HepG2 (cell line): ENCODE measurements at regions not wholly inside any gene's neighbourhood (a gene's known extent, or its start where the extent isn't known, plus 50 kb on each side); places are given as distances from the start of the nearest gene placed in this dataset.

Experiments used
- BHLHE40 ChIP-seq: IDR thresholded peaks from 2 replicates; pipeline ENCODE4 v1.6.1; 2011; ENCODE audit warnings: low read length, improper control_type of control experiment
- CEBPZ ChIP-seq: IDR thresholded peaks from 2 replicates; pipeline ENCODE4 v1.6.1; 2012; ENCODE audit warnings: low read length, improper control_type of control experiment
- IKZF4 ChIP-seq: sonication (generic); formaldehyde crosslinking; IDR thresholded peaks from 2 replicates; pipeline ENCODE4 v1.5.1; 2020; ENCODE audit warnings: borderline replicate concordance, mild to moderate bottlenecking, low read depth, missing genetic modification reagents; ENCODE audit errors: not compliant biosample characterization
- JUN ChIP-seq: sonication (generic); formaldehyde crosslinking; IDR thresholded peaks from 2 replicates; pipeline ENCODE4 v1.4.0; 2020; ENCODE audit warnings: mild to moderate bottlenecking, missing genetic modification reagents
- SAFB2 ChIP-seq: sonication (generic); formaldehyde crosslinking; IDR thresholded peaks from 2 replicates; pipeline ENCODE4 v1.5.1; 2020; ENCODE audit warnings: missing genetic modification reagents, low read depth, mild to moderate bottlenecking, borderline replicate concordance

GRCh38 chr17:5915337-5915736 lies 154.8 kb upstream of the WSCD1 start:
- no peak for TF ChIP-seq BHLHE40
- TF ChIP-seq SAFB2 (CRISPR knock-in tag) = no peak
- TF ChIP-seq IKZF4 (CRISPR knock-in tag) = no peak
- no peak for TF ChIP-seq CEBPZ
- TF ChIP-seq JUN (CRISPR knock-in tag) = no peak
